ENCODE measurements at regions not wholly inside any gene's neighbourhood (a gene's known extent, or its start where the extent isn't known, plus 50 kb on each side); places are given as distances from the start of the nearest gene placed in this dataset.
A peak's percentile ranks its signal among the peaks of the same experiment; 100 is the strongest.

DNA sequence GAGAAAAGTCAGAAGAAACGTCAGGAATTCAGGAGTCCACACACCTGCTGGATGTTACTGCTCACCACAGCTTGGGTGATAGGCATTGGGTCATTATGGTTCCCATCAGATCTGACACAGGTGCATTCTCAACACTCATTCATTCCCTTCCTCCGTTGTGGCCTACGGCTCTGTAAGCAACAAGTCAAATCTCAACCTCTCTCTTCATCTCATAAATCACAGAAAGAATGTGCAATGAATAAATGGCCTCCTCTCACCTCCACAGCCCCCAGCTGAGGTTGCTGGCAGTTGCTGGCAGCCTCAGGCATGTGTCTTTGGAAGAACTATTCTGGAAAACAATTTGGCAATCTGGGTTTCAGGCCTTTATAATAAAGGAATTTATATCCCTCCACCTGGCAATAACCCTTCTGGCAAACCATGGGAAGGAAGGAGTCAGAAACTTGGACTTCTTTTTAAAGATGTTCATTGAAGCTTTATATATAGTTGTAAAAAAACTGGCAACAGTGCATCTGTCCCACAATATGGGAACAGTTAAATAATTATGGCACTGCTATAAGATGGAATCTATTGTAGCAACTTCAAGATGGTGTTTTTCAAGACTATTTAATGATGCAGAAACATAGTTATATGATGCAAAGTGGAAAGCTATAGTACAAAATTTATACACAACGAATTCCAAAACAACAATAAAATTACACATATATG, 175.4 kb downstream of the ANAPC1 start:
- H3K36me3 ChIP-seq, result no peaks in the 10 kb centered on the region
- no peak for ATAC-seq
- H3K27me3 ChIP-seq, result no peaks in the 10 kb centered on the region
- no peak for DNase-seq
- H3K27ac ChIP-seq, result no peak overlapping the region
- H3K9me3 ChIP-seq, result no peaks in the 10 kb centered on the region
- peaks cover 8% of the 10 kb centered on the region for H3K4me1 ChIP-seq
- TF ChIP-seq, protein P1, sequence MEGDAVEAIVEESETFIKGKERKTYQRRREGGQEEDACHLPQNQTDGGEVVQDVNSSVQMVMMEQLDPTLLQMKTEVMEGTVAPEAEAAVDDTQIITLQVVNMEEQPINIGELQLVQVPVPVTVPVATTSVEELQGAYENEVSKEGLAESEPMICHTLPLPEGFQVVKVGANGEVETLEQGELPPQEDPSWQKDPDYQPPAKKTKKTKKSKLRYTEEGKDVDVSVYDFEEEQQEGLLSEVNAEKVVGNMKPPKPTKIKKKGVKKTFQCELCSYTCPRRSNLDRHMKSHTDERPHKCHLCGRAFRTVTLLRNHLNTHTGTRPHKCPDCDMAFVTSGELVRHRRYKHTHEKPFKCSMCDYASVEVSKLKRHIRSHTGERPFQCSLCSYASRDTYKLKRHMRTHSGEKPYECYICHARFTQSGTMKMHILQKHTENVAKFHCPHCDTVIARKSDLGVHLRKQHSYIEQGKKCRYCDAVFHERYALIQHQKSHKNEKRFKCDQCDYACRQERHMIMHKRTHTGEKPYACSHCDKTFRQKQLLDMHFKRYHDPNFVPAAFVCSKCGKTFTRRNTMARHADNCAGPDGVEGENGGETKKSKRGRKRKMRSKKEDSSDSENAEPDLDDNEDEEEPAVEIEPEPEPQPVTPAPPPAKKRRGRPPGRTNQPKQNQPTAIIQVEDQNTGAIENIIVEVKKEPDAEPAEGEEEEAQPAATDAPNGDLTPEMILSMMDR (IDR thresholded peaks at IDR 0.05), result no peak
- no peak overlapping the region for H3K4me3 ChIP-seq
- intact Hi-C loops (cut with DNase I), result no loop called here

DNA sequence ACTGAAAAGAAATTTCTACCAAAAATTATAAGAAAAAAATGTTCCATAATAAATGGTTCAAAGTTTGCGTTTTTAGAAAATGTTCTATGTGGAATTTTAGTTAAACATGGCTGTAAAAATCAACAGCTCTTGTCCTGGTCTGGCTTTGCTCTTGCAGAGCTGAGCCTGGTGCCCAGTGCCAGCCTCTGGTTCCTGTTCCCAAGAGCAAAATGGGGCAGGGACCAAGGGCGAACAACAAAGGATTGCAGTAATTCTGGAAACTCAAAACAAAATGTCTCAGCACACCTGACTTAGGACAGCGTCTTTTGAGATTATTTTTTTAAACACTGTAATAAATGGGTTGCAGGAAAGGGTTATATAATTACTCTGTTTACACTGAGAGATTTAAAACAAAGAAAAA, 174.7 kb downstream of the ANAPC1 start:
- no peak overlapping the region for H3K27ac ChIP-seq
- DNase-seq (peak; percentile 19), ATAC-seq (no peak)
- no peak overlapping the region for H3K4me3 ChIP-seq
- intact Hi-C loops (cut with DNase I), result no loop called here
- no peaks in the 10 kb centered on the region for H3K36me3 ChIP-seq
- H3K4me1 ChIP-seq, result peaks cover 8% of the 10 kb centered on the region
- no peaks in the 10 kb centered on the region for H3K27me3 ChIP-seq
- no peaks in the 10 kb centered on the region for H3K9me3 ChIP-seq
- TF ChIP-seq, protein P1 (IDR thresholded peaks at IDR 0.05), result no peak

GRCh38 chr2:111710085-111710484, 173.9 kb downstream of the ANAPC1 start:
- no peak for ATAC-seq
- H3K4me3 ChIP-seq, result no peak overlapping the region
- DNase-seq, result peak; percentile 22
- no peak overlapping the region for H3K27ac ChIP-seq
- intact Hi-C loops (cut with DNase I), result no loop called here
- peaks cover 8% of the 10 kb centered on the region for H3K4me1 ChIP-seq
- no peaks in the 10 kb centered on the region for H3K27me3 ChIP-seq
- TF ChIP-seq, protein P1 (IDR thresholded peaks at IDR 0.05), result no peak
- no peaks in the 10 kb centered on the region for H3K36me3 ChIP-seq
- H3K9me3 ChIP-seq, result no peaks in the 10 kb centered on the region

DNA sequence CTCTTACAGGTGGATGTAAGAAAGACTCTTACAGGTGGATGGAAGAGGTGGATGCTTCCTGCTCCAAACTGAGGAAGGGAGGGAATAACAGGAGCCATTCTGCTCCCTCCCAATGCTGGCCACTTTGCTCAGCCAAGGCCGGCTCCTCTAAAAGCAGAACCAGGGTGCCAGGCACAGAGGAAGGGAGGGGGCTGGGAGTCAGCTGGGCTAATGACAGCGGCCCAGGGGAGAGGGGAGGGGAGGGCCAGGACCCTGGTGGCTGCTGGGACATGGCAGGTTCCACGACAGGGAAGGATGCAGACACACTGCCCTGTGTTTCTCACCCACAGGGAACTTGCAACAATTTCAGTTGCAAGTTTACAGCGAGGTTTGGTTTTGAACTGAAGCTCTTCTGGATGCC, 173.4 kb downstream of the ANAPC1 start:
- no peak overlapping the region for H3K27ac ChIP-seq
- TF ChIP-seq, protein P1 (IDR thresholded peaks at IDR 0.05), result no peak
- no peak overlapping the region for H3K4me3 ChIP-seq
- H3K27me3 ChIP-seq, result no peaks in the 10 kb centered on the region
- H3K36me3 ChIP-seq, result no peaks in the 10 kb centered on the region
- H3K9me3 ChIP-seq, result no peaks in the 10 kb centered on the region
- intact Hi-C loops (cut with DNase I), result no loop called here
- H3K4me1 ChIP-seq, result peaks cover 5% of the 10 kb centered on the region
- ATAC-seq (no peak), DNase-seq (peak; percentile 50)

DNA sequence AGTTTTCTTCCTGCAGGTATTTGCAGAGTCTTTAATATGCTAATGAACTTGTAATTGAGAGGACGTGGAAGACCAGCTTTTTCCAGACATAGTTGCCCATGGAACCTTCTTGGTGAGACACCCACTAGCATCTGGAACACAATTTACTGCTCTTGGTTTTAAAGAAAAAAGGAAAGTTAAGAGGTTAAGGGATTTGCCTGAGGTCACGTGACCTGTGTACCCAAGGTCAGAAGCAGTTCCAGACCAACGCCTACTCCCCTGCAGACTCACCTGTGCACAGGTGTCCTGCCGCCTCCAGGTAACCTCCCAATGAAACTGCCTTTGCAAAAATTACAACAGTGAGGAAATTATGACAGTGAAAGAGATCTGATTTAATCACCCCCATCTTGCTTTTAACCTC, 172.7 kb downstream of the ANAPC1 start:
- TF ChIP-seq, protein P1 (IDR thresholded peaks at IDR 0.05), result no peak
- H3K27me3 ChIP-seq, result no peaks in the 10 kb centered on the region
- H3K9me3 ChIP-seq, result no peaks in the 10 kb centered on the region
- H3K27ac ChIP-seq, result no peak overlapping the region
- intact Hi-C loops (cut with DNase I), result no loop called here
- H3K4me1 ChIP-seq, result no peaks in the 10 kb centered on the region
- ATAC-seq, result no peak
- DNase-seq, result no peak
- no peak overlapping the region for H3K4me3 ChIP-seq
- H3K36me3 ChIP-seq, result no peaks in the 10 kb centered on the region

GRCh38 chr2:111712361-111712760, 171.6 kb downstream of the ANAPC1 start:
- DNase-seq (no peak), ATAC-seq (no peak)
- no peaks in the 10 kb centered on the region for H3K4me1 ChIP-seq
- H3K27me3 ChIP-seq, result no peaks in the 10 kb centered on the region
- intact Hi-C loops (cut with DNase I), result no loop called here
- H3K27ac ChIP-seq, result no peak overlapping the region
- no peak overlapping the region for H3K4me3 ChIP-seq
- no peaks in the 10 kb centered on the region for H3K9me3 ChIP-seq
- H3K36me3 ChIP-seq, result no peaks in the 10 kb centered on the region
- TF ChIP-seq, protein P1 (IDR thresholded peaks at IDR 0.05), result no peak

All from upper lobe of right lung (tissue), 1 donor.